ENCODE measurements at regions not wholly inside any gene's neighbourhood (a gene's known extent, or its start where the extent isn't known, plus 50 kb on each side); places are given as distances from the start of the nearest gene placed in this dataset.

DNA sequence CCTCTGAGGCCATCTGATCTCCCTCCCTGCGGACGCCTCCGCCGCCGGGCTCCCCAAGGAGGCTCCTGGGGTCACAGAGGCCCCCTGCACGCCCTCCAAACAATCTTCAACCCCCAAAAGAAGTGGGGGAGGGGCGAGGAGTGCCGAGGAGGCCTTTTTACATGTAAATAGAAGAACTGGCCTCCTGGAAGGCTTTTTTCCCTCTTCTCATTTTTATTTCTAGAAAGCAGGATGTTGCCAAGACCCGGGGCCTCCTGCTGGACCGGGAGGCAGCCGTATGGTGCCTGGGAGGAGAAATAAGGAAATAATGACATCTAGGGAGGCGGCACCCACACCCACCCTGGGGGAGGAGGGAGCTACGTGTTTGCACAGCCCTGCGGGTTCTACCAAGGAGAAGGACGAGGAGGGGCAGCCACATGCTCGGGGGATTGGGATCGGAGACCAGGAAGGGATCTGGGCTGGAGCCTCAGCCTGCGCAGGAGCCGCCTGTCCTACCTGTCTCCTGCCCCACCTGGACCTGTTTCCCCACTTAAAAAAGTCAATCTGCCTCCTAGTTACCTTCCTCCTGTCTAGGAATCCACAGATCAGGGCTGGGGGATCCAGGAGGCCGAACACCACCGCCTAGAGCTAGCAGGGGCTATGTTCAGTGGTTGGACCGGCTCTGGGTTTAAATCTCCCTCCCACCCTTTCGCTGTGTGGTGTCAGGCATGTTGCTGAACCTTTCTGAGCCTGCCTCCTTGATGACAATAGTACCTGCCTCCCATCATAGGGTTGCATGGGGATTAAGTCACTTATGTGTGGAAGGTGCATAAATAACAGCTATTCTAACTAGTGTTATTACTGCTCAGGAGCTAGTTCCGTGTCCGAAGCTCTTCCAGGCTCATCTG is 175.7 kb upstream of the GSE1 start:
- no peak overlapping the region for H3K4me3 ChIP-seq
- in situ Hi-C loops (cut with MboI; ENCODE audit: low pct_unique_long_range_greater_than_20kb in 2 of 9, low sequenced_read_pairs in 9 of 9, unreplicated experiment in 9 of 9): no loop called here
- peak overlapping the region; percentile 47 to 73 for H3K27ac ChIP-seq
- 0 to 93% (median 27%) methylated on average over 1 to 11 of the region's 25 CpGs; no CpG with 5 or more reads in 2 of the 10 experiments for WGBS, 10 experiments
- peaks cover 58 to 59% of the 10 kb centered on the region in 2 donors for H3K4me1 ChIP-seq (replicated peaks in 1 of 2)
- ATAC-seq (replicated peaks in 6 of 8): peak; percentile 71 to 86 (median 80)

DNA sequence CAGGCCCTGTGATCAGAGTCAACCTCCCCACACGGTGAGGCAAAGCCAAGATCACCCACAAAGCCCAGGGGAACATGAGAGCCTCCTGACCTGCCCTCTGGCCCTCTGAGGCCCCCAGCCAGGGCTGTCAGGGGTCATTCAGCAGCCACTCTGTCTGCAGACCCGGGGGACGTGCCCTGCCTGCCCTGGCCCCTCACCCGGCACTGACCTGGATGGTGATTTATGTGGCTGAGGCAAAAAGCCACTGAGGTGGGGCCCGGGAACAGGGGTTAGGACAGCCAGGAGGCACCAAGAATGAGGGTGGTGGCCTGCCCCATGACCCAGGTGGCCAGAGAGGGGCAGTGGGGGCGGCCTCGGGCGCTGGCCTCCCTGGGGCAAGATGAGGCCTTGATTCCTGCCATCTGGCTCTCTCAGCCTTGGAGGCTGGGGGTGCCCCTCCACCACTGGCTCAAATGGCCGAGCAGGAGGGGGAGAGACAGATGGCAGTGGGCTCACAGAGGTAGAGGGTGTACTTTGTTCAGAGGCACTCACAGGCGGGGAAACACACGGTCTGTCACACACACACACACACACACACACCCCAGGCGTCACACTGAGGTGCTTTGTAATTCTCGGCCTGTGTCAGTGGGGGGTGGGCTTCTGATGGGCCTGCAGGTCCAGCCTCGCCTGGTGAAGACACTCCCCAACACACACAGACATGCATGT is 174.0 kb upstream of the GSE1 start:
- in situ Hi-C loops (cut with MboI; ENCODE audit: low pct_unique_long_range_greater_than_20kb in 2 of 9, low sequenced_read_pairs in 9 of 9, unreplicated experiment in 9 of 9): no loop called here
- ATAC-seq (replicated peaks in 6 of 8): no peak

DNA sequence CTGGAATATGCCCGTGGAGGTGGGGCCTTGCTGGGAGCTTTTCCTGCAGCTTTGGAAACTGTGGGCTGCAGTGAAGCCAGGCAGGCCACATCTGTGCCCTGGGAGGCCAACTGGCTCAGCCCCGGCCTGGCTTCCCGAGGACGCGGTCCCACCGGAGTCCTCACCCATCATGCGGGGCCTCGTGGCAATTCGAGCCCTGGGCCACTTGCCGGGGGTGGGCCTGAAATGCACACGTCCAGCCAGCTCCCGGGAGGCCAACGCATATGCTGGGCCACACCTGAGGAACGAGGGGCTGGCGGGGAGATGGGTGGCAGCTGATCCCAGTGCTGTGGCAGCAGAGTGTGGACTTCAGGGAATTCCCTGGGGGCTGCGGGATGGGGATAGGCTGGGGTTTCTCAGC is 172.4 kb upstream of the GSE1 start:
- no peak overlapping the region for H3K4me3 ChIP-seq
- no peak for ATAC-seq (replicated peaks in 6 of 8)
- in situ Hi-C loops (cut with MboI; ENCODE audit: low pct_unique_long_range_greater_than_20kb in 2 of 9, low sequenced_read_pairs in 9 of 9, unreplicated experiment in 9 of 9): no loop called here
- H3K4me1 ChIP-seq (replicated peaks in 1 of 2): peaks cover 66 to 70% of the 10 kb centered on the region in 2 donors
- 78 to 89% (median 87%) methylated on average over 3 to 14 of the region's 16 CpGs; no CpG with 5 or more reads in 7 of the 10 experiments for WGBS, 10 experiments
- H3K27ac ChIP-seq: no peak overlapping the region

More for the DNA sequence above, 174.0 kb upstream of the GSE1 start:
- peak overlapping the region; percentile 6 to 64 for H3K27ac ChIP-seq
- 0 to 100% methylated on average over 1 of the region's 14 CpGs; no CpG with 5 or more reads in 8 of the 10 experiments for WGBS, 10 experiments
- no peak overlapping the region for H3K4me3 ChIP-seq
- H3K4me1 ChIP-seq (replicated peaks in 1 of 2): peaks cover 59% of the 10 kb centered on the region in 2 donors

DNA sequence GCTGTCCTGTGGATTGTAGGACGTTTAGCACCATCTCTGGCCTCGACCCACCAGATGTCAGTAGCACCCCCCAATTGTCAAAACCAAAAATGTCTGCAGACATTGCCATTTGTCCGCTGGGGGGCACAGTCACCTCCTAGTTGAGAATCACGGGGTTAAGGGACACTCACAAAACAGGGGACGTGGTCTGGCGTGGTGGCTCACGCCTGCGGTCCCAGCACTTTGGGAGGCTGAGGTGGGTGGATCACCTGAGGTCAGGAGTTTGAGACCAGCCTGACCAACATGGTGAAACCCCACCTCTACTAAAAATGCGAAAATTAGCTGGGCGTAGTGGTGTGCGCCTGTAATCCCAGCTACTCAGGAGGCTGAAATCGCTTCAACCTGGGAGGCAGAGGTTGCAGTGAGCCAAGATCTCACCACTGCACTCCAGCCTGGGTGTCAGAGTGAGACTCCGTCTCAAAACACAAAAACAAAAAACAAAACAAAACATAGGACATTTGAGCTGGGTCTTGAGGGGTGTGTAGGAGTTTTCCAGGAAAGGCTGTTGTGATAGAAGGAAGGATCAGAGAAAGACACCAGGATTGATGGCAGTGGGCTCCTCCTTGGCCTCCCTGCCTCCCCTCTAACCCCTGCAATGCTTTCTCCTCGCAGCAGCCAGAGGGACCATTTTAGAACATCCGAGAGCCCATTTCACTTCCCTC is 171.8 kb upstream of the GSE1 start:
- 90 to 100% (median 100%) methylated on average over 1 to 5 of the region's 15 CpGs; no CpG with 5 or more reads in 1 of the 10 experiments for WGBS, 10 experiments
- peaks cover 60 to 67% of the 10 kb centered on the region in 2 donors for H3K4me1 ChIP-seq (replicated peaks in 1 of 2)
- in situ Hi-C loops (cut with MboI; ENCODE audit: low pct_unique_long_range_greater_than_20kb in 2 of 9, low sequenced_read_pairs in 9 of 9, unreplicated experiment in 9 of 9): no loop called here
- H3K4me3 ChIP-seq: no peak overlapping the region
- H3K27ac ChIP-seq: no peak overlapping the region
- ATAC-seq (replicated peaks in 6 of 8): no peak

DNA sequence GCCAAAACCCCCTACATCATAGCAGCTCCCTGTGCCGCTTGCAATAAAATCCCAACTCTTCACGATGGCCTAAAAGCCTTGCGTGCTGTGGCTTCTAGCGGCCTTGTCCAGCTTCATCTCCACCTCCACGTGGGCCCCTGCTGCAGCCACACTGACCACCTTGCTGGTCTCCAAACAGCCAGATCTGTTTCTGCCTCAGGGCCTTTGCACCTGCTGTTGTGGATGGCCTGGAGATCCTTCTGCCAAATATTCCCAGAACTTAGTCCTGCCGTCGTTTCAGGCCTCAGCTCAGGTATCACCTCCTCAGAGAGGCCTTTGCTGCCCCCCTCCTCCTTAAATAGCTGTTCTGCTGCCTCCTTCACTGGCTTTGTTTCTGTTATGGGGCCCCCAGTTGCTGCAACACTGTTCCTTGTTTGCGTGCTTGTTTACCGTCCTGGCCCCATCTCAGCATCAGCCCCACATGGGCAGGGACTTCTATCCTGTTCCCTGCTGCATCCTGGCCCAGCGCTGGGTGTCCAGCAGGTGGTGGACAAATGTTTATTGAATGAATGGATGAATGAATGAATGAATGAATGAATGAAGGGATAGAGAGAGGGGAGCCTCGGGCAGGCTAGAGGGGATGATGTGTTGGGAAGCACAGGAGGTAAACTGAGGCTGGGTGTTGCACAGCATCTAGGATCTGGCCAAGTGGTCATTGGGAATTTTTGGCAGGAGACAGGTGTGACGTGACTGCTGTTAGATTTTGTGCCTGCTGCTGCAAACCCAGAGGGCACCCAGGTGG is 171.0 kb upstream of the GSE1 start:
- WGBS, 10 experiments: 75 to 100% (median 86%) methylated on average over 2 to 7 of the region's 12 CpGs; no CpG with 5 or more reads in 2 of the 10 experiments
- no peak overlapping the region for H3K27ac ChIP-seq
- H3K4me1 ChIP-seq (replicated peaks in 1 of 2): peaks cover 60 to 66% of the 10 kb centered on the region in 2 donors
- in situ Hi-C loops (cut with MboI; ENCODE audit: low pct_unique_long_range_greater_than_20kb in 2 of 9, low sequenced_read_pairs in 9 of 9, unreplicated experiment in 9 of 9): no loop called here
- H3K4me3 ChIP-seq: no peak overlapping the region
- no peak for ATAC-seq (replicated peaks in 6 of 8)

DNA sequence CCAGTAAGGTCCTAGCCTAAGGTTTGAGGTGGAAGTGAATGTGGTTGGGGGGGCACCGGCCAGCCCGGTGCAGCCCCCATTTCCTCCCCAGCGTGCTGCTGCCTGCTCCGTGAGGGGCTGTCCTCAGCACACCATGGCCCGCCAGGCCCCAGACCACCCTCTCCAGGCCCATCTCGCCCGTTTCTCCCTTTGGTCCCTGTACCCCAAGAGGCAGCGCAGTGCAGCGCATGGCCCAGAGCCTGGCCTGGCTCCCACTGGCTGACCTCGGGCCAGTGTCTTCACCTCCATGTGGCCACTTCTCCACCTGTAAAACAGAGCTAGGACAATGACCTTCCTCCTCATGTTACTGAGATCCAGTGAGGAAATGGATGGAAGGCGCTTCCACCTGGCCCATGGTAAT is 170.0 kb upstream of the GSE1 start:
- 80 to 100% (median 100%) methylated on average over 1 to 8 of the region's 11 CpGs; no CpG with 5 or more reads in 5 of the 10 experiments for WGBS, 10 experiments
- H3K4me3 ChIP-seq: no peak overlapping the region
- in situ Hi-C loops (cut with MboI; ENCODE audit: low pct_unique_long_range_greater_than_20kb in 2 of 9, low sequenced_read_pairs in 9 of 9, unreplicated experiment in 9 of 9): no loop called here
- no peak overlapping the region for H3K27ac ChIP-seq
- H3K4me1 ChIP-seq (replicated peaks in 1 of 2): peaks cover 55 to 60% of the 10 kb centered on the region in 2 donors
- ATAC-seq (replicated peaks in 6 of 8): no peak

DNA sequence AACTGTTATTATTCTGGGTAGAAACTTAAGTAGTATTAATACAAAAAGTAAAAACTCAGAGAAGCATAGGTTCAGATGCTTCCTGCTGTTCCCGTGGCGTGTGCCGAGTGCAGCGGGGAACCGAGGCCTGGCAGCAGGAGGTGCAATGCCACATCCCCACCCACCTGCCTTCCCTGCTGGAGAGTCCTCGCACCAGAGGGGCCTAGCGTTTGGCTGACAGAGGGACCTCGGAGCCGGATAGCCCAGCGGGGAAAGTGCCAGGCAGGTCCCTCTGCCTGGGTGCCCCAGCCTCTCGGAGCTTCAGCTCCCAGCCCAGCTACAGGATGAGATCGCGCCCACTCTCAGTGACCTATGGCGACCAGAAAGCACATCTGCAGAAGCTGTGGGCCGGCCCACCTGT is 169.6 kb upstream of the GSE1 start:
- 94 to 100% (median 96%) methylated on average over 1 to 9 of the region's 15 CpGs; no CpG with 5 or more reads in 3 of the 10 experiments for WGBS, 10 experiments
- ATAC-seq (replicated peaks in 6 of 8): no peak
- in situ Hi-C loops (cut with MboI; ENCODE audit: low pct_unique_long_range_greater_than_20kb in 2 of 9, low sequenced_read_pairs in 9 of 9, unreplicated experiment in 9 of 9): no loop called here

DNA sequence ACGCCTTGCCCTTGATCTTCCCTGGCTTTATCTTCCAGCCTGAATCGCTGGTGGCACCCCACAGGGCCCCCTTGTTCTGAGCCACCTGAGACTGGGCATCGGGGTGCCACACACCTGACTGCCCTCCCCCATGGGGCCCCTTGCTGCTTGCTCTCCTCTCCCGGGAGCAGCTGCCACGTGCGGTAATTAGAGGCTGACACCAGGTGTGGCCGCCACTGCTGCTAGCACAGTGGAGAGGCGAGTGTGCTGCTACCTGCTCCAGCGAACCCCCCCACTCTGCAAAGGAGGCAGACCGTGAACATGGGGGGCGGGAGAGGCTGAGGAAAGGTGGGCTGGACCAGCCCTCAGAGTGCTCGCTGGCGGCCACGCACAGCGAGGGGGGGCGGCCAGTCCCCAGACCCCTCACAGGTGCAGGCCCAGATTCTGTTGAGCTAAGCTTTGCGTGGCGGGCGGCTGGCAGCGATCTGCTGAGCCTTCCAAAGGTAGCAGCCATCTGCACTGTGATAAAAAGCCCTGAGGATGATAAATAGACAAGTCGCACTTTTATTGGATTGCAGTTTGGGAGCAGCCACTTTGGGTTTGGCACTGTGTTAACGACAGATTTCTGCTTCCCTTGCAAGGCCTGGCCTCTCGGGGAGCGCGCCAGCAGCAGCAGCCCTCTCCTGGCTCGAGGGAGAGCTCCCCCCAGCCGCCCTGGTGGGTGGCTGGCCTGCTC is 167.9 kb upstream of the GSE1 start:
- ATAC-seq (replicated peaks in 6 of 8): peak in 5 of 8 experiments; percentile 13 to 44 (median 32)
- Histone ChIP-seq H3K4me3 (no peak overlapping the region), H3K27ac (peak overlapping the region; percentile 8 to 17), H3K4me1 (replicated peaks in 1 of 2) (peaks cover 51 to 56% of the 10 kb centered on the region in 2 donors)
- in situ Hi-C loops (cut with MboI; ENCODE audit: low pct_unique_long_range_greater_than_20kb in 2 of 9, low sequenced_read_pairs in 9 of 9, unreplicated experiment in 9 of 9): no loop called here
- 0 to 50% (median 37%) methylated on average over 1 to 3 of the region's 27 CpGs; no CpG with 5 or more reads in 6 of the 10 experiments for WGBS, 10 experiments

More for the DNA sequence above, 169.6 kb upstream of the GSE1 start:
- no peak overlapping the region for H3K4me3 ChIP-seq
- no peak overlapping the region for H3K27ac ChIP-seq
- peaks cover 55 to 60% of the 10 kb centered on the region in 2 donors for H3K4me1 ChIP-seq (replicated peaks in 1 of 2)

DNA sequence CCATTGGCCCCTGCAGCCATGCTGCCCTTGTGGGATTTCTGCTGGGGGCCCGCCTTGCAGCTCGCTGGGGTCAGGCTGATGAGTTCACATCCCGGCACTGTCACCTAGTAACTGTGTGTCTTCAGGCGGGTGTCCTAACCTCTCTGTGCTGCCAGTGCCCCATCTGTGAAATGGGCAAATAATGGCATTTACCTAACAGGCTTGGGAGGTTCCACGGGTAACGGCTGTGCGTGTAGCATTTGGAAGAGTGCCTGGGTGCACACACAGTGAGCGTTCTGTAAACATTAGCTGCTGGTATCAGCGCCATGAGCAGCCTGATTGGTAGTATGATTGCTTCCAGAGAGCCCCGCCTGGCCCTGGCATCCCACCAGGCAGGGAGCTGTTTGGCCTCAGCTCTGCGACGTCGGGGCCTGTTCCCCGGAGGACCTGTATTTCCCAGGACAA is 167.3 kb upstream of the GSE1 start:
- H3K4me3 ChIP-seq: no peak overlapping the region
- WGBS, 10 experiments: 60 to 100% (median 93%) methylated on average over 1 to 5 of the region's 14 CpGs; no CpG with 5 or more reads in 5 of the 10 experiments
- in situ Hi-C loops (cut with MboI; ENCODE audit: low pct_unique_long_range_greater_than_20kb in 2 of 9, low sequenced_read_pairs in 9 of 9, unreplicated experiment in 9 of 9): no loop called here
- ATAC-seq (replicated peaks in 6 of 8): no peak
- peaks cover 48 to 50% of the 10 kb centered on the region in 2 donors for H3K4me1 ChIP-seq (replicated peaks in 1 of 2)
- no peak overlapping the region for H3K27ac ChIP-seq

DNA sequence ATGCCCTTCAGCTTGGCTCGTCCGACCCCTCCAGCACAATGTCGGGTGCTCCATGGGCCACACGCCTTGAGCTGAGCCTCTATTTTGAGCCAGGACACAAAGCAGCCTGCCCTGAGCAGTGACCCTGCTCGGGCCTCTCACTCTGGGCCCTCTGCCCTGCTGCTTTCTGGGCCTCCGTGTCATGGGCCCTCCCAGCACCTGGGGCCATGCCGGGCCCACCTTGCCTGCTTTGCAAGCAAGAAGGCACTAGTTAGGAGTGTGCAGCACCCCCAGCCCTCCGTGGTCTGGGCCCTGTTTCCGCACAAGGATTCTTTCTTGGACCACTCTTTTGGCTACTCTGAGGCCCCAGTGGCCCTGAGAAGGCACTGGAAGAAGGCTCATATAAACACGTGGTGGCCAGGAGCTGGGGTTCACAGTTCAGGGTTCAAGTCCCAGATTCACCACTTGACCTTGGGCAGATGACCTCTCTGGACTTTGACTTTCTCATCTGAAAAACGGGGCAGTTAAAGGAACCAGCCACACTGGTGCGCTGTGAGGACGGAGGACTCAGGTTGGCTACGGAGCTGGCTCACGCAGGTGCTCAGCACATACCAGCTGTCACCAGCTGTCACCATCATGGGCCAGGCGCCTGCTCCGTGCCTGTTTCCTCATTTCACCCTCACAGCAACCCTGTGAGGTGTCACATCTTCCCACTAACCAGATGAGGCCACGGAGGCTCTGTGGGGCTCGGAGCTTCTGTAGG is 166.0 kb upstream of the GSE1 start:
- no peak overlapping the region for H3K4me3 ChIP-seq
- in situ Hi-C loops (cut with MboI; ENCODE audit: low pct_unique_long_range_greater_than_20kb in 2 of 9, low sequenced_read_pairs in 9 of 9, unreplicated experiment in 9 of 9): no loop called here
- H3K4me1 ChIP-seq (replicated peaks in 1 of 2): peaks cover 52 to 53% of the 10 kb centered on the region in 2 donors
- no peak overlapping the region for H3K27ac ChIP-seq
- 83 to 100% (median 88%) methylated on average over 1 to 5 of the region's 19 CpGs; no CpG with 5 or more reads in 6 of the 10 experiments for WGBS, 10 experiments
- ATAC-seq (replicated peaks in 6 of 8): no peak

DNA sequence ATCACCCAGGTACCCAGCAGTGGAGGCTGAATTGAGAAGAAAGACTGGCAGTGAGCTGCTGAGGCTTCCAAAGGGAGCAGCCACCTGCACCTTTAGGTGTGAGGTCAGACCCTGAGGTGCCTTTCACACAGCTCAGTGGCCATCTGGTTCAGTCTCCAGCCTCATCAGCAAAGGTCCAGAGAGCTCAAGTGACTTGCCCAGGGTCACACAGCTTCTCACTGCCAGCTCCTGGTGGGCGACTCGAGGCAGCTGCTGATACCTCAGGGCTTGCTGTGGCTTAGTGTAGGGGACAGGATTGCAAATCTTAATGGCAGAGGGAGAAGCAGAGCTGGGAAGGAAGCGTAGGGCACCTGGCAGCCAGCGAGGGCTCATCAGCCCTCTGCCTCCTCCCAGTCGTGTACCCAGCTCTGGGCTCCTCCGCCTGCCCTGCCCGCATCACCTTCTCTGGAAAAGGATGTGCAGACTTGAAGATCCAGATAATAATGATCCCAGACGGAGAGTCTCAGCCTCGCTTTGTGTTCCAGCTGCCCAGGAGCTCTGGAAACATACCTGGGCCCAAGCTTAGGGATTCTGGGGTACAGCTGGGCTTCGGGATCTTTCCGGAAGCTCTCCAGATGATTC is 165.3 kb upstream of the GSE1 start:
- no peak overlapping the region for H3K4me3 ChIP-seq
- in situ Hi-C loops (cut with MboI; ENCODE audit: low pct_unique_long_range_greater_than_20kb in 2 of 9, low sequenced_read_pairs in 9 of 9, unreplicated experiment in 9 of 9): no loop called here
- peak overlapping the region; percentile 4 to 9 for H3K27ac ChIP-seq
- peaks cover 57 to 60% of the 10 kb centered on the region in 2 donors for H3K4me1 ChIP-seq (replicated peaks in 1 of 2)
- ATAC-seq (replicated peaks in 6 of 8): no peak
- WGBS, 10 experiments: 87 to 100% (median 100%) methylated on average over 1 to 4 of the region's 11 CpGs; no CpG with 5 or more reads in 5 of the 10 experiments

Measured in motor neuron (in vitro differentiated cells).